ENCODE measurements at regions not wholly inside any gene's neighbourhood (a gene's known extent, or its start where the extent isn't known, plus 50 kb on each side); places are given as distances from the start of the nearest gene placed in this dataset.

DNA sequence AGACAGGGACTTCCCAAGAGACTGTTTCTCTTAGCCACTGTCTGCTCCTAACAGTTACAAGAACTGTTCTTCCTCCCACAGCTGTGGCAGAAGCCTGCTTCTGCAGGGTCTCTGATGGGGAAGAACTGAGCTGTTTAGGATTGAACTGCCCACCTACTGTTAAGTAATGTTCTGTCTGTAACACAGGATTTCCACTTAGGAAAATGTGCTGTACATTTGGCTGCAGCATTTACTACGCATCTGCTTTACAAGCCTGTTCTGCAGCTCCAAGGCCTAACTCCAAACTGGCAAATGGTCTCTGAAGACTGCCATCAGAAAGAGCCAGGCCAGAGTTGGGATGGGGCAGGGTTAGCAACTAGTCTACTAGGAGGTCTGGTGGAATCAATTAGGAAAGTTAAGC is 87.8 kb upstream of the UPP2 start:
- Histone ChIP-seq H3K9ac (replicated peaks; ENCODE audit: extremely low read depth, insufficient read depth, low read length) (no peak overlapping the region), H4K20me1 (replicated peaks; ENCODE audit: control insufficient read depth, extremely low read depth, insufficient read depth, low read length) (no peaks in the 10 kb centered on the region), H2AFZ (ENCODE audit: low read depth, low read length) (no peak overlapping the region), H3K27me3 (ENCODE audit: control insufficient read depth in 2 of 2, insufficient read depth in 2 of 2, low read length in 2 of 2) (peaks cover 2% of the 10 kb centered on the region in 2 experiments), H3K4me1 (ENCODE audit: control insufficient read depth, extremely low read depth, insufficient read depth, low read length) (peaks cover 13% of the 10 kb centered on the region), H3K79me2 (ENCODE audit: control insufficient read depth, insufficient read depth, low read length) (no peaks in the 10 kb centered on the region), H3K9me1 (replicated peaks; ENCODE audit: control insufficient read depth, extremely low read depth, insufficient read depth, low read length) (no peaks in the 10 kb centered on the region), H3K9me3 (replicated peaks; ENCODE audit: control insufficient read depth, insufficient read depth, low read length) (no peaks in the 10 kb centered on the region), H3K4me2 (ENCODE audit: insufficient read depth, low read length) (no peak overlapping the region), H3K36me3 (ENCODE audit: control insufficient read depth in 2 of 2, extremely low read depth in 1 of 2, insufficient read depth in 2 of 2, low read length in 2 of 2) (no peaks in the 10 kb centered on the region), H3K4me3 (replicated peaks in 1 of 3; ENCODE audit: insufficient read depth in 1 of 3, low read depth in 1 of 3, low read length in 3 of 3) (no peak overlapping the region), H3K27ac (ENCODE audit: insufficient read depth, low read depth, low read length) (no peak overlapping the region)
- ChIA-PET CTCF (interaction anchor here (1.7 to 5.5 kb wide), 2 partner anchors 10 to 740 kb away, joined by 5 to 48 read pairs; no protein-coding TSS in a partner anchor), POLR2A (no interaction called here)
- FAIRE-seq (no peak), DNase-seq (ENCODE audit: low read depth, low spot score) (no peak)
- dilution Hi-C loops (cut with MboI; ENCODE audit: extremely low pct_ligation_motif_present, low sequenced_read_pairs) (loop anchor here (25.0 kb wide), 1 partner anchor 227 kb away; no protein-coding TSS in a partner anchor), intact Hi-C loops (cut with micrococcal nuclease) (loop anchor here (5.0 kb wide), 1 partner anchor 387 kb away; the partner anchor contains the start of gene ACVR1C)
- no TSS peak for BruUV-seq (replicated peaks)
- TF ChIP-seq POLR2AphosphoS5 (IDR thresholded peaks at IDR 0.05; ENCODE audit: insufficient read depth, low read depth, low read length) (no peak), MYC (IDR thresholded peaks at IDR 0.05; ENCODE audit: low read depth, low read length) (no peak), GATA2 (IDR thresholded peaks at IDR 0.05; ENCODE audit: insufficient read depth, insufficient read length, low read depth, low read length) (no peak), POLR2A (IDR thresholded peaks at IDR 0.05; ENCODE audit: low read depth, low read length) (no peak)
- TF ChIP-seq, protein P1, sequence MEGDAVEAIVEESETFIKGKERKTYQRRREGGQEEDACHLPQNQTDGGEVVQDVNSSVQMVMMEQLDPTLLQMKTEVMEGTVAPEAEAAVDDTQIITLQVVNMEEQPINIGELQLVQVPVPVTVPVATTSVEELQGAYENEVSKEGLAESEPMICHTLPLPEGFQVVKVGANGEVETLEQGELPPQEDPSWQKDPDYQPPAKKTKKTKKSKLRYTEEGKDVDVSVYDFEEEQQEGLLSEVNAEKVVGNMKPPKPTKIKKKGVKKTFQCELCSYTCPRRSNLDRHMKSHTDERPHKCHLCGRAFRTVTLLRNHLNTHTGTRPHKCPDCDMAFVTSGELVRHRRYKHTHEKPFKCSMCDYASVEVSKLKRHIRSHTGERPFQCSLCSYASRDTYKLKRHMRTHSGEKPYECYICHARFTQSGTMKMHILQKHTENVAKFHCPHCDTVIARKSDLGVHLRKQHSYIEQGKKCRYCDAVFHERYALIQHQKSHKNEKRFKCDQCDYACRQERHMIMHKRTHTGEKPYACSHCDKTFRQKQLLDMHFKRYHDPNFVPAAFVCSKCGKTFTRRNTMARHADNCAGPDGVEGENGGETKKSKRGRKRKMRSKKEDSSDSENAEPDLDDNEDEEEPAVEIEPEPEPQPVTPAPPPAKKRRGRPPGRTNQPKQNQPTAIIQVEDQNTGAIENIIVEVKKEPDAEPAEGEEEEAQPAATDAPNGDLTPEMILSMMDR (IDR thresholded peaks at IDR 0.05; ENCODE audit: extremely low read depth in 1 of 2, insufficient read depth in 1 of 2, low read depth in 1 of 2, low read length in 2 of 2) = no peak
- TF ChIP-seq, protein P2, sequence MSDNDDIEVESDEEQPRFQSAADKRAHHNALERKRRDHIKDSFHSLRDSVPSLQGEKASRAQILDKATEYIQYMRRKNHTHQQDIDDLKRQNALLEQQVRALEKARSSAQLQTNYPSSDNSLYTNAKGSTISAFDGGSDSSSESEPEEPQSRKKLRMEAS (IDR thresholded peaks at IDR 0.05; ENCODE audit: insufficient read depth, insufficient read length) = no peak

Data from endothelial cell of umbilical vein (primary cell).